NCI-H748 treated with DMSO at 0.1 percent for 48 hours (cell line): ENCODE measurements at regions not wholly inside any gene's neighbourhood (a gene's known extent, or its start where the extent isn't known, plus 50 kb on each side); places are given as distances from the start of the nearest gene placed in this dataset.
"Not testable (repeated sequence)": the region's sequence is repeated elsewhere in the genome, so short reads cannot be mapped to it uniquely, and the experiment has no call there.

Experiments used
- DNase-seq: peaks from one replicate; lab custom pipeline; 2025; lab: John Stamatoyannopoulos, UW

DNA sequence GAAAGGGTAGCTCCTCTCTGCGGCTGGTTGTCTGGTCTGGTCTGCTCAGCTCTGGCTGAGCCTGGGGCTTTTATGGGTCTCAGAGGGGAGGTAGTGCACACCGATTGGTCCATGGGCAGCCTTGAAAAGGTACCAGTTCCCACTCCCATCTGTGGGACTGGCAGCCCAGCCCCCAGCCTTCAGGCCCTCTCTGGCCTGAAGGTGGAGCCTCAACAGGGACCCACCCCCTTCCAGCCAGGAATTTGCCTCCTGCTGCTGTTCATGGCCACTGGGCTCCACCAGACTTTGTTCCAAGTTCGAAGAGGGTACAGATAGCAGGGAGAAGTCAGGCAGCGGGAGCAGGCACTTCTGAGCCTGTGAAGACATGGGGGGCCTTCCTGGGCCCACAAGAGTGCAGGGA, 165.3 kb upstream of the SLC27A6 start:
- no peak for DNase-seq

DNA sequence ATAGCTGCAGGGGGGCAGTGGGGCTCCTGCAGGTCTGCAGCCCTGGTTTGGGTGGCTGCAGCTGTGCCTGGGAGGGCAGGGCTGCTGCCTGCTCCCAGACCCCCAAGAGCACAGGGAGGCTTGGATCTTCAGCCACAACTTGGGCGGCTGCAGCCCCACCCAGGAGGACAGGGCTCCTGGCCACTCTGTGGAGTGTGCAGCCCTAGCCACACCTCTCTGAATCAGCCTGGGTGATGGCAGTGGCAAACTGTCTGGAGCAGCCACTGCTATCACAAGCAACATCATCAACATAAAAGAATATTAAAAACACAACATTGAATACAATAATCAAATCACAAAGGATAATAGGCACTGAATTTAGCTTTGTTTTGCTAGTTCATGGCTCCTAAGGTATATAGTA, 164.9 kb upstream of the SLC27A6 start:
- DNase-seq = no peak

DNA sequence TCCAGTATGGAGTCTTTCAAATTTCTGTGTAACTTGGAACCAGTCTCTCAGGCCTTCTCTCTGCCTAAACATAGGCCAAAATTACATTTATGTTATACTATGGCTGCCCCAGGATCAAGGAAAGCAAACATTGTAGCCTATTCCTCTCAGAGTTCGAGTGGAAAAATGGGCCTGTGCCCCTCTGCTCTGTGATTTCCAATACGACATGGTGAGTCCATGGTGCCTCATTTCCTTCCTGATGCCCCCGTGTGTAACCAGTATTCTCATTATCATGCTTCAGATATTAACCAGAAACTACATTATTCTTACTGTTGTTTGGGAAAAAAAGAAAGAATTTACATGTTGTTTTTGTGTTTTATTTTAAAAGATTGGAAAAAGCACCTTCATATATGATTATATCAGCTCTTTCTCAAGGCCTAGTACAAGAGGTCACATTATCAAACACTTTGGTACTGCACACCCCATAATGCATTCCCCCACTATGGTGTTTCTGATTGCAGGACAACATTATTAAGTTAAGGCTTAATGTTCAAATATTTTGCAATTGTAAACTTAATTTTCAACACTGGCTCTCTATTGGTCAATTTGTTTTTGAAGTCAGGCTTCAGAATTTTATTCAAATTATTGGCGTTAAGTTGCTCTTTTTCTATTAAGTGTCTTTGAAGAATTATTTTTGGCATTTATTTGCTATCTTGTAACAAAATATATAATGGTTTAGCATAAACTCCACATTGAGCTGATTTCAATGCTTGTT, 151.8 kb upstream of the SLC27A6 start:
- DNase-seq = no peak

DNA sequence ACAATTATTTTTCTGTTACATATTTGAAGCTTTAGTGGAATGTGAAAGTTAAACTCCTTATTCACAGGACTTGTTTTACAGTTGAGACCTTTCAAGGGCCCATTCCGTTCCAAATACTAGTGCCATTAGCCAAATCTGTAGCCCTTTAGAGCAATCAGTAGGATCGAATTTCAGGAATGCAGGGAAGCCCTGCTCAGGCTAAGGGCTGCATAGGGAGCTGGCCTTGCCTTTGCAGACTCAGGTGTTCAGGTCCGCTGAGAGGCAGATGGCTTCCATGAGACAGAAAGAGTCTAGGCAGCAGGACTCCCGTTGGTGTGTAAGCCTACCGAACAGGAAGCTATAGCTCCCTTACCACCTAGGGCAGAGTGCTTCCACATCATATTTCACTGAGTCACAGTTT, 150.1 kb upstream of the SLC27A6 start:
- no peak for DNase-seq

DNA sequence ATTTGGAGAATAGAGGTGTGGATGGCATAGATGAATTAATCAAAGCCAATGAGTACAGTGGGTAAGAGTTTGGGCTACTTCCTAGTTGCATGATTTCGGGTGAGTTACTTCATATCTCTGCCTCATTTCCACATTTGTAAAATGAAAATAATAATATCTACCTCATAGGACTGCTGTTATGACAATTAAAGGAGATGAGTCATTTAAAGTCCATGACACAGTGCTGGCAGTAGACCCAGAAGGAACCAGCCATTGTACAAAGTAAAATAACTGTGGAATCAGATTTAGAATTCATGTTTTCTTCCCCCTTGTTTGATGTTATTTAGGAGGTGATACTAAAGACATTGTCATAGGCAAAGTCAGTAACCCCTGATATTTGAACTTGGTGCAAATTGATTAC, 139.5 kb upstream of the SLC27A6 start:
- DNase-seq = no peak

DNA sequence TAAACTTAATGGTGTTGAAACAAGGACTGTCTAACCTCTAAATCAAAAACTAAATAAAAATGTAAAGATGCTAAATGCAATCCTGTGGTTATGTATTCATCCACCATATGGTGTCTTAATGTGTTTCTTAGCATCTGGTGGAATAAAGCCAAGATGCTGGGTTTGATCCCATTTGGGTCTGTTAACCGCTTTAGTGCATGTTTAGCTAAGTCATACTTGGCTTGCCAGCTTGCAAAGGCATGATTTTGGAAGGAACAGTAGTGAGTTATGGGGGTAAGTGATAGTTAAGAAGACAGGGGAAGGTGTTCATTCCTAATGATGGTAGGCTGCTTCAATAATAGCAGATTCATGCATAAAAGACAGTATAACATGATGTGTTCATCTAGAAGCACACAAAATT, 139.0 kb upstream of the SLC27A6 start:
- no peak for DNase-seq

DNA sequence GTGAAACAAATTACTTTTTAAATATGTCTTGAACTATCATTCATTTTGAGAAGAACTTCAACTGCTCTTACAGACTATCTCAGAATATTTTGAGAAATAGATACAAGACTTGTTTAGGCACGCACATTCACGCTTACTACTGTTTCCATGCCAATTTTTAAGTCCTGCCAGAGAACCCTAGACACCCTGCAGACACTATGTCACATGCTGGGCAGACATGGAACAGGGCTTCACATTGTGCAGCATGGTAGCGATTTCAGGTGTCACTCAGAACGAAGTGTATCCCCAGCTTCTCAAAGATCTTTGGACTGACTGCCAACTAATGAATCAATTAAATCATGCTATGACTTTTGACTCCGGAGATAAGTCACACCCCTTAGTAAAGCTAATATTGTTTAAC, 128.7 kb upstream of the SLC27A6 start:
- DNase-seq = no peak

DNA sequence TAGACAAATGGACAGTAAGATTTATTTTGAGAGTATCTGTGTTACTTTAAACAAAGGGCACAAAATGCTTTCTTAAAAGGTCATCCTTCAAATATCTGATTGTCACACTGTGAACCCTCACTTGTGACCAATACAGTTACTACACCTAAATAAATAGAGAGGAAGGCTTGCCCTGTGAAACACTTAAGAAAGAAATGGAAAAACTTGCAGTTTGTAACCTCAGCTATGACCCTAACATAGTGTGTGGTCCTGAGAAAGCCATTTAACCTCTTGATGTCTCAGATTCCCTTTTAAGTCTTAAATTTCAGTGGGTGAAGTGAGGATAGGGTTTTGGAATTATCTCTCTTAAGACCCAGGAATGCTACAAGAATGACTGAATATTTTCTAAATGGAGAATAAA, 126.7 kb upstream of the SLC27A6 start:
- no peak for DNase-seq

DNA sequence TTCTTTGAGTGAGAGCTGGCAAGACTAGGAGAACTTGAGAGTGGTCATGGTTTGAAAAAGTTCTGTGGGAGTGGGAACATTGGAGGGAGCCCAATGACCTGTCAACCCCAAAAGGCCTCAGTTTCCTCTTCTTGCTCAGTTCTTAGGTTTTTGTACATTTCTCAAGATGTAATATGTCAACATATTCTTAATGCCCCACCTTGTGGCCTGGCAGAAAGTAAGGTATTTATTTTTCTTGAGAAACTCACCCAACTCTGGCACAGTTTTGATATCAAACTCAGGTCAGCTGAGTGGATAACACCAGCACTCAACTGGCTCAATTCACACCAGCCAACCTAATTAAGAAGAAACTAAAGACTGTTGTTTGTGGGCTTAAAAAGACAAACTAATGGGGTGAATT, 123.0 kb upstream of the SLC27A6 start:
- no peak for DNase-seq

DNA sequence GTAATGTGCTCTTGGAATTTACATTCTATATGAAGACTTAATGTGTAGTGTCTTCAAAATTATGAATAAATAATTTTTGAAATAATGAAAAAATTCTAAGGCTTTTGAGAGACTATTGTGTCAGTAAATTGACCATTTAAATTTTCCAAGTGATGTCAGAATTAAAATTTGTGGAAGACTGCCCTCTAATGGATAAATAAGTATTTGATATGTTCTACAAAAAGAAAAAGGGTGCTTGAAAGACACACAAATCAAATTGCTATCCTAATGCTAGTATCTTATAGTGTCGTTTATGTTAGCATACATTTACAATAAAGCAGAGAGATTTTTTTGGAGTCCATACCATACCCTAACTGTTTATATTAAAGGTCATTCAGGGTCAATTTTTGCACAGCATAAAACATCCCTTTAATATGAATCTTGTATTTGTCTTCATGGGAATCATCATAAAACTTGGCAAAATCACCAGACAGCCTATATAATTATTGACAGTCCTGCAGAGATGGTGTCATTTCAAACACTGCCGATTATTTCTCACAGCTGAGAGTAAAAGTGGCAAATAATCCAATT, 120.8 kb upstream of the SLC27A6 start:
- peak; percentile 29 for DNase-seq

DNA sequence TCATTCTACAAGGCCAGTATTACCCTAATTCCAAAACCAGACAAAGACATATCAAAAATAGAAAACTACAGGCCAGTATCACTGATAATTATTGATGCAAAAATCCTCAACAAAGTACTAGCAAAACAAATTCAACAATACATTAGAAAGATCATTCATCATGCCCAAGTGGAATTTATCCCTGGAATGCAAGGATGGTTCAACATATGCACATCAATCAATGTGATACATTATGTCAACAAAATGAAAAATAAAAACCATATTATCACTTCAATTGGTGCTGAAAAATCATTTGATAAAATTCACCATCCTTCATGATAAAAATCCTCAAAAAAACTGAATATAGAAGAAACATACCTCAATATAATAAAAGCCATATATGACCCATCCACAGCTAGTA, 115.2 kb upstream of the SLC27A6 start:
- DNase-seq = no peak

DNA sequence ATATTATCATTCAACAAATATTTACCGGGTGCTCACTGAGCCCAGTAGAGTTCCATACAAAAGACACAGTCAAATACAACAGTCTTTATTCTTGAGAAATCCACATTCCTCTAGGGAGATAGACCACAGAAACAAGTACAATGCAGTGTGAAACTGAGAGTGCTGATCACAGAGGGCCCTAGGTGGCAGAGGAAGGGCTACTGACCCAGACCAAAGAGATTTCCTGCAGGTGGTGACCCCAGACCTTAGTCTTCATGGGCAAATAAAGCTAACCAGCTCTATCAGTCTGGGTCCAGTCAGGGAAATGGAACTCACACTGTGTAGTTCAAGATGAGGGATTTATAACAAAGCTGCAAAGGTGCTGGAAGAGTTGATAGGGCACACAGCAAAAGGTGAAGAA, 110.4 kb upstream of the SLC27A6 start:
- no peak for DNase-seq

DNA sequence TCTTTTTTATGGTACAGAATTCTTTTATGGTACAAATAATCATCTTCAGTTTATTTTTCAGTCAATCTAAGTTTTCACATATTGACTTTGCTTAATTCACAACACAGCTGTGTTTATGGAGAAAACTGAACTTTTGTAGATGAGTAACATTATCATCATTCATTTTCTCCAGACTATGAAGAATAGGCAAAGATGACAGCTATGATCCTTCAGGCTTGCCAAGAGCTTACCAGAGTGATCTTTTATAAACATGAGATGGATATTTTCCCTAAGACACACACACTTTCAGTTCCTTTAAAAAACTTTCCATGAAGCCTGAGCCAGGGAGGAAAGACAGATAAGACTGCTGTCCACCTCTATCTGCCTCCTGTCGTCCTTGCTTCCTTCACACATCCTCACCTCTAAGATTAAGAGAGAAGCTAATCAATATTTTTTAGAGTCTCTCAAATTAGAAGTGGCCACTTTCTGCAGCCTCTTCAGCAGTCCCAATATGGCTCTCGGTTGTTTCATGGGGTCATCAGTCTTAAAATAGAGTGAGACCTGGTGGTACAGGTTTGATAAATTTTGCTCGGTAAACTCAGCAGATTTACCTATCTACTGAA, 108.1 kb upstream of the SLC27A6 start:
- DNase-seq = no peak

DNA sequence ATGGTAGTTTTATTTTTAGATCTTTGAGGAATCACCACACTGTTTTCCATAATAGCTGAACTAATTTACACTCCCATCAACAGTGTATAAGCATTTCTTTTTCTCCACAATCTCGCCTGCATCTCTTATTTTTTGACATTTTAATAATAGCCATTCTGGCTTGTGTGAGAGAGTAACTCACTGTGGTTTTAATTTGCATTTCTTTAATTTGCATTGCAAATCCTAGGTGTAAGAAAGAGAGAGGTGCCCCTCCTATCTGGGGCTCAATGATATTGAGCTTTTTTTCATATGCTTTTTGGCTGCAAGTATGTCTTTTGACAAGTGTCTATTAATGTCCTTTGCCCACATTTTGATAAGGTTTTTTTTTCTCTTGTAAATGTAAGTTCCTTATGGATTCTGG, 106.3 kb upstream of the SLC27A6 start:
- no peak for DNase-seq

DNA sequence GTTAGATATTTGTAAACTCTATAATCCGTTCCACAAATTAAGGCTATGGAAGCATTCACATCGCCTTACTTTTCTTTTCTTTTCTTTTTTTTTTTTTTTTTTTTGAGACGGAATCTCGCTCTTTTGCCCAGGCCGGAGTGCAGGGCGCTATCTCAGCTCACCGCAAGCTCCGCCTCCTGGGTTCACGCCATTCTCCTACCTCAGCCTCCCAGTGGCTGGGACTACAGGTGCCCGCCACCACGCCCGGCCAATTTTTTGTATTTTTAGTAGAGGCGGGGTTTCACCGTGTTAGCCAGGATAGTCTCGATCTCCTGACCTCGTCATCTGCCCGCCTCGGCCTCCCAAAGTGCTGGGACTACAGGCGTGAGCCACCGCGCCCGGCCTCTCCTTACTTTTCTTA, 104.1 kb upstream of the SLC27A6 start:
- not testable (repeated sequence) for DNase-seq

DNA sequence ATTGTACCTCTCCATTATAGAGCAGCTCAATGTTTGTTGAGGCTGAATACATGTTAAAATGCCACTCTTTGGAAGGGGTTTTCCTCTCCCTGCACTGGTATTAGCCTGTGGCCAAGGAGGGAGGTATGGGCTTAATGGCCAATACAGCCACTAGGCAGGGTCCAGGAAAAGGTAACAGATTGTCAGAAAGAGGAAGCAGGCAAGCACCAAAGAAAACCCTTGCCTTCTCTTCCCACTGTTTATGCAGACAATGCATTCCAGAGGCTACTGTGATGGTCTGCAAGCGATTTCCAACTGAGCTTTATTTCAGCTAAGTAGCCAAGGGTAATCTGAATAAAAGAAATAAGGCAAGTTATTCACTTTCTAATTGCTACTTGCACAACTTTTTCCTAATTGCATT, 95.3 kb upstream of the SLC27A6 start:
- DNase-seq = no peak

DNA sequence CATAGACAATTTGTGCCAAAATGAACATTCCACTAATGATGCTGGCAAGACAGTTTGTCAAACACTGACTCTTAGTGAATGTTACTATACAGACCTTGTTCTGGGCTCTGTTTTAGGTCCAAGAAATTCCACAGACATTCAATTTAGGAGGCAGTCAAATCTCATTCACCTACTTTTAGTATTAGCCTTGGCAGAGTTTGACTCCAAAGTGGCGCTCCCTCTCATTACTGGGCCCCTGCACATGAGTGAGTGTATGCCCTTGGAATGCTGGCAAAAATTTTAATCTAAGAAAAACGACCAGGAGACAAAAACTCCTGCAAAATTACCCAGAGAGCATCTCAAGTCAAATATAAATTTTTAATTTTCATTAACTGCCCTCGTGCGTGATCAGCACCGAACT, 94.9 kb upstream of the SLC27A6 start:
- no peak for DNase-seq

DNA sequence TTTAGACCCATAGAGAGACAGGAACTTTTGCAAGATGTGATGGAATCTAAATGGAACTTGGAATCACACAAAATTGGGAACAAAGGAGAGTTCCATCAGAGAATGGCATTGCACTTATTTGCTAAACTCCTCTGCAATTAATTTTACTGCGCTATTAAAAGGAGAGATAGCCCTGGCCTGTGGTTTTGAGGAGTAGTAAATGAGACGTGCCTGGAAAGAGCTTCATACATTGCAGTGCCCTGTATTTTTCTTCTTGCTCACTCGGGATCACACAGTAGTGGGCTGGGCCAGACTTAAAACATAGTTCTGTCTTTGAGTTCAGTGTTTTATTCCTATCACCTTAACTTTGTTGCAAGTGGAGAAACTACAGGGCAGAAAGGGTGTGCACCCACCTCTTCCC, 94.4 kb upstream of the SLC27A6 start:
- no peak for DNase-seq

DNA sequence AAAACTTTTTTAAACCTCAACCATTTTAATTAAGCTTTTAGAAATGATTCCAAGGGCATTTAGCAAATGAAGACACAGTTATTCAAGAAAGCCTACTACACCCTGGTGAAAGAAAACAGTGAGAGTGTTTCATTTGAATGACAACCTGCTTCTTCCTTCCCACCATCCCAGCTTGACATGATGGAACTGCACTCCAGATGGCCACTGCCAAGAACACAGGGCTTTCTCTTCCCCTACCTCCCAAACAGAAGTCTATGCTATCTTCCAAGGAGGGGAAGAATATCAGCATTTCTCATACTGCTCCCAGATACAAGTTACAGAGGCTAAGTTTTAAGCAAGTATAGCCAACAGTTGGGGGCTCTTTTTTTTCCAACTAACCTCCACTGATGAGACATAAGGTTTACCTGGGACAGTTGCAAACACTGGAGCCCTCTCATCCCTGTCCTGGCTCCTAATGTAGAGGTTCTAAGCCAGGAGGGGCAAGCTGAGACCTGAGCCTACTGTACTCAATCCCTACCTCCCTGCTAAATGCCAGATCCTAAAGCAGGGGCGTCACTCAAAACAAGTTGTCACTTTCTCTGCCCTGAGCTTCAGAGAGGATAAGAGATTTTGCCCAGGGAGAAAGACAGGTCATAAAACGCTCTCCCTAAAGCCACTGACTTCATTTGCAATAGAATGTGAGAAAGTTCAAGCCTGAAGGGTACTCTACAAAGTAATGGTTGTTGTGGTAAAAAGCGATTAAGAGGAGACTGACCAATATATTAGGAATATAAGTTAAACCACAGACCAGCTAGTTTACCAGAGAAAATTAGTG, 88.5 kb upstream of the SLC27A6 start:
- no peak for DNase-seq

DNA sequence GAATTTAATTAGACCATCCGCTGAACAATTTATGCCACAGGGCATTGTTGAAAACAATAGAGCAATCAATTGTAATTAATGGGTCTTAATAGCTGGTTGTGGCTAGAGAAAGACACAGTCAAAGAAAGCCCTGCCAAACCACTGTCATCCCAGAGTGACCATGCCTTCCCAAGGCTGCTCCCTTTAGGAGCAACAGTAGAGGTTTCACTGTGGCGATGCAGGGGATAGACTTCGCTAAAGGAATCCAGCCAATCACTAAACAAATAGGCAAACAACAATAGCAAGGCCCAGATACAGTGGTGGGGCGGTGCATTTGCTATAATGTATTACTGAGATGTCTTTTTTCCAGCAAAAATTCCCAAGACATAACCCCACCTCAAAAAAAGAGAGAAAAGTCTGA, 87.8 kb upstream of the SLC27A6 start:
- DNase-seq = no peak

DNA sequence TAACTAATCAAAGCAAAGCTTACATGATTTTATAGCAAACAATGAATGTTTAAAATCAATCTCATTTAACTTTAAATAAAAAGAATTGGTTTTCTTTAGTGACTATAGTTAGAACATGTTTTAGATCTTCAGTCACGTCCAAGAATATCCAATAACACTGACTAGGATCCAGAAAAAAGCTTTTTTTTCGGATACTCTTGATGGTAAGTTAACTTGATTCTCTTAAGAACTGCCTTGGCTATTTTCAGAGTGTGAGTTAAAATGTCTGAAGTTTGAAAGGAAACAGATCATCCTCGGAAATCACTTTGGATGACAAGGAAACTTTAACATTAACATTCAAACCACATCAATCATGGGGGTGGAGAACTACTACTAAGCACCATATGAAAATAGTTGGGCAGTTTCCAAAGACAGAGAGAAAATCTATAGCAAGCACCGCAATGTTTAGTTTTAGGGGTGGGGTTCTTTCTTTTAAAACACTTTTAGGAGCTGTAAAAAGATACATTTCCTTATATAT, 83.7 kb upstream of the SLC27A6 start:
- no peak for DNase-seq

DNA sequence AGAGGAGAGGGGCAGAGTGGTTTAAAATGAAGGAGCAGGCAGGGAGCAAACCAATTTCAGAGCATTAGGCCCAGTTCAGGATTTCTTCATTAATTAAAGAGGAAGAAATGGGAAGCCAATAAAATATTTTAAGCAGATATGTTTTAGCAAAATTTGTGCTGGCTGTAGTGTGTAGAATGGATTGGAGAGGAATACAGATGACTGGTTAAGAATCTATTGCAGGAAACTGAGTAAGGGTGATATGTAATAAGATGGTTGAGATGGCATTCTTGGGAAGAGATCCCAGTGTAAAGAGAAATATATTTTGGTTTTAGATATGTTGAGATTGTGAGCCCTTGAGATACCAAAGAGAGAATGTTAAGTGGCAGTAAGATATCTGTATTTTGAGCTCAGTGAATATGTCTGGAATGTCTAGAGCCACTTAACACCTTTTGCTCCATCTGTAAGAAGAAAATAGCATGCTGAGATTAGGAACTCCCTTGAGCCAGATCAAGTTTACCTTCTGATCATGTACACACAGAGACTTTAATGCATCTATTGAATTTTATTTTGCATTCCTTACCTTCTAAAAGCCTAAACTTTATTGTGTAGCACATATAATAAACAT, 79.5 kb upstream of the SLC27A6 start:
- no peak for DNase-seq
